ENCODE measurements at regions not wholly inside any gene's neighbourhood (a gene's known extent, or its start where the extent isn't known, plus 50 kb on each side); places are given as distances from the start of the nearest gene placed in this dataset.
"Not testable (repeated sequence)": the region's sequence is repeated elsewhere in the genome, so short reads cannot be mapped to it uniquely, and the experiment has no call there.

DNA sequence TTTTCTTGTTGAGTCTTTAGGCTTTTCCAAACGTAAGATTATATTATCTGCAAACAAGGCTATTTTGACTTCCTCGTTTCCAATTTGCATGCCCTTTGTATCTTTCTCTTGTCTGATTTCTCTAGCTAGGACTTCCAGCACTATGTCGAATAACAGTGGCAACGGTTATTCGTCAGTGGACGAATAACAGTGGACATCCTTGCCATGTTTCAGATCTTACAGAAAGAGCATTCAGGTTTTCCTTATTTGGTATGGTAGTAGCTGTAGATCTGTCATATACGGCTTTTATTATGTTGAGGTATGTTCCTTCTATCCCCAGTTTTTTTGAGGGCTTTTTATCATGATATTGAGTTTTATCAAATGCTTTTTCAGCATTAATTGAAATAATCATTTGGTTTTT is 634.6 kb upstream of the ADGRL3 start:
- DNase-seq, result no peak

DNA sequence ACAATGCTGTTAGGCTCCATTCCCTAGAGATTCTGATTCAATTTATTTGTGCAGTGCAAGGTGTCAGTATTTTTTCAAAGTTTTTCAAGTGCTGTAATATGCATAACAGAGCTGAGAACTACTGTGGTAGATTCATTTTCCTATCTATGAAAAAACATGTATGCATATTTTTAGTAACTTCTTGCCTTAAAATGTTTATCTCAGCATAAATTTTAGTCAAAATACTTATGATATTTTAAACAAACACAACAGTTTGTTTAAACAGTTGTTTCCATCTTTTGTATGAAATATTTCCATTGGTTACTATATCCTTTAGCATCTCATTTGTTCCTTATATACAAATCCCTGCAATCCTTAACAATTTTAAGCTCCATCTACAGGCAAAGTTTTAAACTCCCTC is 624.8 kb upstream of the ADGRL3 start:
- no peak for DNase-seq

DNA sequence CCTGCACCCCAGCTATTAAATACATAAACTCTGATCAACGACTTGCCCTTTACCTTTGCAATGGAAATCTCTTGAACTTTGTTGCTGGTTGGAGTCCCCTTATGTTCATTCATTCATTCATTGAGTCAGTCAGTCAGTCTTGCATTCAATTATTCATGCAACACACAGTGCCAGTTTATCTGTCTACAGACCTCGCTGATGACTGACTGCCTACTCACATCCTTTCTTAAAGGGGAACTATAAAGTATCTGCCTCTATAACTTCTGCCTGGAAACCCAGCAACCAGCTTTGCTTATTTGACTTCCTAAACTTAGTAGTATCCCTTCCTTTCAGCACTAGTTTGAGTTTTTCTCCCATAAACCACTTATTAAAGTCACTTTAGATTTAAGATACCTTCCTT is 620.8 kb upstream of the ADGRL3 start:
- DNase-seq, result no peak

DNA sequence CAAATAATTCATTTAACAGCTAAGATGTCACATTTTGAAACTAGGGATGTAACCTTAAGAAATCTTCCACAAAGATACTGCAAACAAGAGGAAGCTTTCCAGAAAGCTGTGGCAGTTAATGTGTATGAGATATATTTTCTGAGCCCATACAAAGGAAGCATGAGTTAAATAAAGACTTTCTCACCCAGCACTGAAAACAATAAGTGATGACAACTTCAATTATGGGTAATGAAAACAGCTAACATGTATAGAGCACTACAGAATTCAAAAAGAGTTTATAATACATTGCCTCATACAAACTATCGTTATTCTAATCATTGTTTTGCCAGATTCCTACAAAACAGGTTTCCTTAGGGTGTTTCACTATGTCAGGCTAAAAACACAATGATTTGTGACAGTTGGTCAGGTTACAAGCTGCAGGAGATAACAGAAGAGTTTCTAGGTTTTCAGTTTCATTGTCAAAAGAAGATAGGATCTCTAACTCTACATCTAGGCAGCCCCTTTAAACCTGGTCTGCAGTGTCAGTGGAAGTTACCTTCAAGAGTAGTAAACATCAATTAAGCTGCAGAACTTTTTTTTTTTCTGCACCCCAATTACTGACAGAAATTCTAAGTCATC is 618.1 kb upstream of the ADGRL3 start:
- no peak for DNase-seq

DNA sequence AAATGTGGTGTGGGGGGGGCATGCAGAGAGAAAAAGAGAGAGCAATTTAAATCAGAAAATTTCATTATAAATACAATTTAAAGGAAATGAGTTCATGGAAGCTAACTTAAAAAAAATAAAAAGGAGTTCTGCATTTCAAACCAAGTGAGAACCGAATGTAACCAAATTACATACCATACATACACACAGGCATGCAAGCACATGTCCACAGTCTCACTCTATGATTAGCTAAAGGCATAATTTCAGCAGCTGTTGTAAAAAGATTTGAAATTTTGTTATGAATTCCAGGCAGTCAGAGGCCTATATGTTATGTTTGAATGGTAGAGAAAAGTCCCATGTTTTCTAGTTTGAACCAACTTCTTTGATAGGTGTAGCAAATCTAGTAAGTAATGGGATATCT is 611.6 kb upstream of the ADGRL3 start:
- no peak for DNase-seq

DNA sequence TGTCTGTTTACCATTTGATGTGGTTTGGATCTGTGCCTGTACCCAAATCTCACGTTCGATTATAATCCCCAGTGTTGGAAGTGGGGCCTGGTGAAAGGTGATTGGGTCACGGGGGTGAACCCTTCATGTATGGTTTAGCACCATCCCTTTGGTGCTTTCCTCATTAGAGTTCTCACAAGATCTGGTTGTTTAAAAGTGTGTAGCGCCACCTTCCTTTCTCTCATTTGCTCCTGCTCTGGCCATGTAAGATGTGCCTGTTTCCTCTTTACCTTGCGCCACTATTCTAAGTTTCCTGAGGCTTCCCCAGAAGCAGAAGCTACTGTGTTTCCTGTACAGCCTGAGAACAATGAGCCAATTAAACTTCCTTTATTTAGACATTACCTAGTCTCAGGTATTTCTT is 610.7 kb upstream of the ADGRL3 start:
- no peak for DNase-seq

DNA sequence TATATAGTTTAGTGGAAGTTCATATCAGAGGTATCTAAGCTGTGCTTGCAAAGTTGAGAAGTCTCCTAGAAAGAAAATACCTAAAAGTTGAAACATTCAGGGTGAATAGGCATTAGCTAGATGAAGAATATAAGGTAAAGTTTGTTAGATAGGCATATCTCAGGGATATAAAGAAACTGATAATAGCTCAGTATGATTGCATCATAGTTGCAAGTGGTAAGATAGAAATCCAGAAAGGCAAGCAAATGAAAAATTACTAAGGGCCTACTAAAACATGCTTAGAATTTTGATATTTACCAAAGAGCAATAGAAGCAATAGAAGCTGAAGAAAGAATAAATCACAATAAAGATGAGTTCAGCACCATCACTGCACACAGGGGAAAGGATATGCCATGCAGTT is 610.0 kb upstream of the ADGRL3 start:
- no peak for DNase-seq

DNA sequence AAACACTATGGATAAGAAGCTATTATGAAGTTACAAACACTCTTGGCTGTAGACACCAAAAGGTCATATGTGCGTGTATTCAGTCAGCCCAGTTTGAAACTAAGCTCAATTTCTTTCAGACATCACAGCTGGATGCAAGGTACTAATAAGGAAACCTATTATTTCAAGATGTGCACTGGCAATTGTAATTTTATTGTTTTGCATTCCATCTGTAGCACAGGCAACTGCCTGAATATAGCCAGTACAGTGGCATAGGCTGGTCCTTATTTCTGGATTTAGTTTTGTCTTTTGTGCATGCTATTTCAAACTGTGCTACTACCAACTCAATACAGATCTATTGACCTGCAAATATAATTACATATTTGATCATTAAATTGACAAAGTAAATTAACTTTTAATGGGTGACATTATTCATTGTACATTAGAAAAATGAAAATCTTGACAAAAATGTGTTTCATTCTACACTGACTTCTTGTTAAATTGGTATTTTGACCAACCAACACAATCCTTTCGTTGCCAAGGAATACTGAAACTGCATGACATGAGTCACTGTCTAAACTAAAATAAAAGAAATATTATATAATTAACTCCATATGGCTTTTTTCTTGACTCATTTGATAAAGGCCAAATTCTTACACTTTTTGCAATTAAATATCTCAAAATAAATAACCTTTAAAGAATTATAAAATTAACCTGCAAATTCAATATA is 594.3 kb upstream of the ADGRL3 start:
- no peak for DNase-seq

DNA sequence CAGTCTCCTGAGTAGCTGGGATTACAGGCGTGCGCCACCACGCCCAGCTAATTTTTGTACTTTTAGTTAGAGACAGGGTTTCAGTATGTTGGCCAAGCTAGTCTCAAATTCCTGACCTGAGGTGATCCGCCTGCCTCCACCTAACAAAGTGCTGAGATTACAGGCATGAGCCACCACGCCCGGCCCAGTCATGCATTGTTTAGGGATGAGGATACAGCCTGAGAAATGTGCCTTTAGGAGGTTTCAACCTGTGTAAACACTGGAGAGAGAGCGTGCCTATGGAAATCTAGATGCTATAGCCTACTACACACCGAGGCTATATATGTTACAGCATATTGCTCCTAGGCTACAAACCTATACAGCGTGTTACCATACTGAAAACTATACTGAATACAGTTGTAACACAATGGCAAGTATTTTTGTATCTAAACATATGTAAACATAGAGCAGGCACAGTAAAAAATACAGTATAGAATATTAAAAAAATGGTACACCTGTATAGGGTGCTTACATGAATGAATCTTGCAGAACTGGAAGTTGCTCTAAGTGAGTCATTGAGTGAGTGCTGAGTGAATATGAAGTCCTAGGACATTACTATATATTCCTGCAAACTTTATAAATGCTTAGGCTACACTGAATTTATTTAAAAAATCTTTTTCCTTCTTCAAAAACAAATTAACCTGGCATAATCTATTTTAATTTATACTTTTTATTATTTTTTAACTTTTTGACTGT is 588.2 kb upstream of the ADGRL3 start:
- no peak for DNase-seq

DNA sequence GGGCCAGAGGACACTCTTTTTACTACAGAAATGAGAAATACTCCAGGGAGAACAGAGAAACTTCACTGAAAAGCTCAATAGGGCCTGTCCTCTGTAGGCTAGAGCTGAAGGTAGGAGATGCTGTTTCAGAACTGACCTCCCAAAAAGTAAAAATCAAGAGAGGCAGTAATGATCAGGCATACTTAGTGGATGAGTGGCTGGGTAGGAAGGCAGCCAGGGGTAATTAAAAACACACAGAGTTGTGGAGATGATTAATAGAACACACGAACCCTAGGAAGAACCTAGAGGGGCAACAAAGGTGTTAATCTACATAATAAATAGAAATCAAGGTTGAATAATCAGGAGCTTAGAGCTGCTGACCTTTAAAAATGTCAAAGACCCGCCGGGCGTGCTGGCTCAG is 582.4 kb upstream of the ADGRL3 start:
- no peak for DNase-seq

DNA sequence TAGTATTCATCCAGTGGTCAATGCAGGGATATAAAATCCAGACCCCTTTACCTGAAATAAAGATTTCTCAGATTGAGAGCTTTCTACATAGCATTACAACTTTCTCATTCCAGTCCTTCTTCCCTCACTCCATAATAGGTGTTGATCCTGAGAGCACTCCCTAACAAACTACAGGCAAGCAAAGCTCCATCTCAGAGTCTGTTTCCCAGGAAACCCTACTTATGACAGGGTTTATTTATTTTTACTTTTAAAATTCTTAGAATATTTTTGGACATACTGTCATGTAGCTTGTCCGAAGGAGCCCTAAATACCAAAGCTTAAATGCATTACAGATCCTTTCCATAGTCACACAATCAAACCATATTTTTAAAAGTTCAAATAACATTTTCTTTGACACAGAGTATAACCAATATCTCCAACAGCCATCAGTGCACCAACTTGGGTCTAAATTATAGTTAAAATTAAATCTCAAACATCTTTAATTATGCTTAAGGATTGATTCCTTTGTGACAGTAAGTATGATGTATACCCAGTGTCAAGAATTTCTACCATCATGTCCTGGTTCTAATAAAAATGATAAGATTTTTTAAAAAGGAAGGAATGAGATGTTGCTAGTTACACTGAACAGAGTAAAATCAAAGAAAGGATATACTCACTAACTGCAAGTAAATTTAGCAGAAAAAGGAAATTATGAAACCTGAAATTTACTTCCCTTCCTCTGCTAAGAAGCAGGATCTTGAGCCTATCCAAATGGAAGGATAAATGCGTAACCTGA is 580.4 kb upstream of the ADGRL3 start:
- DNase-seq, result no peak

DNA sequence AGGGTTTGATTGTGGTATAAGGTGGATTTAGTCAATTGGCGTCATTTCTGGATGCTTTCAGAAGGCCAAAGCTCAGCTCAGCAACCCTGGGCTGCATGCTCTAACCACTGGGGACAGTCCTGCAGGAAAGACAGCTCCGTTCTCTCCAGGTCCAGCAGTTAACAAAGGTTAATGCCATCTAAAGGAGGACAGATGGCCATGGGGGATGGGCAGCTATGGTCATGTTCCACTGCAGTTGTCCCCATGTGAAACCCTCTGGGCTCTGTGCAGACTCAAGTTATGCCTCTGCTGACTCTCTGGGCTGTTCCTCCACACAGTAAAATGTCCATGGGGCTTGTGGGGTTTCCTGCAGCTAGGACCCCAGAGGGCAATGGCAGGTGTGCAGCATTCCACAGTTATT is 562.1 kb upstream of the ADGRL3 start:
- DNase-seq, result no peak

DNA sequence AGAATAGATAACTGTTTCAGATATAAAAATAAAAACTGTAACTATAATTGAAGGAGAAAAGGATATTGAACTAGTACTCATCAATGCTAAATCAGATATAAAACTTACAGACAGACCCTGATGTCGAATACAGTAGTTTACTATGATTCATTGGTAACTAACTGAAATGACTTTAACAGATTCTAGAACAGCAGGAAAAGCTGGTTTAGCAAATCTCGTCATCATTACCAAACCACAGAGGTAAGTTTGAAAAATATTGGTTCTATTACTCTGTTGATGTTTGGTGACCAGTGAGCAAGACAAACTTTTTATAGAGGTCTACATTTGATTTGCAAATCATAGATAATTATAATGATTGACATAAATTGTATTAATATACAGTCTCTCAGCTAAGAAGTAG is 551.4 kb upstream of the ADGRL3 start:
- no peak for DNase-seq

DNA sequence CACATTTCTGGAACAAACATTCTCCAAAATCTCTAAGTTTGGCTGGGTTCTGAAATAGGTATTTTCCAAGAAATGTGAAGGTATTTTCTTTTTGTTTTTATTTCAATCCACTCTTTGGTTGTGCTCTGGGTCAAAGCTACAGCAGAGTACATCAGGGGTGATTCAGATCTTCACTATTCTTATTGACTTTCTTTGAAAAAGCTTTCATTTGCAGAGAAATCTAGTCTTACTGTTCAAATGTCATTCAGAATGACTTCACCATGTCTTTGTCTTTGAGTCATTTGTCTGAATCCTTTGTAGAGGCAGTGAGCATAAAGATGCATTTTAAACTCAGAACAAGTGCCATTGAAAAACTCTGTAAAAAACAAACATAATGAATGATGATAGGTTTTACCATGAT is 547.2 kb upstream of the ADGRL3 start:
- DNase-seq, result no peak

DNA sequence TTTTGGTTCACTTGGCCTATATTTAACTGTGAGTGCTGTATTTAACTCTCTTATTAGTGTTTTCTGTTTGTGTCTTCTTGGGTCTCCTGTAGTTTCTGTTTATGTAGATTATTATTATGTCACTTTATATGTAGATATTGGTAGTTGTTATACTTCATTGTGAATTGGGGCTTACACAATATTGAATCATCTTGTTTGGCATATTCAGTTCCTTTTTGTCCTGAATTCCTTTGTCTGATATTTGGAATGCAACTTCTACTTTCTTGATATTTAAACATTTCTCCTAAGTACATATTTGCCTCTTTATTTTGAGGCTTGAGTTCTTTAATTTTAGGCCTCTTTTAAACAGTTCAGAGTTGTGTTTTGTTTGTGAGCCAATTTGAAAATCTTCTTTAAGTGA is 544.8 kb upstream of the ADGRL3 start:
- DNase-seq, result no peak

DNA sequence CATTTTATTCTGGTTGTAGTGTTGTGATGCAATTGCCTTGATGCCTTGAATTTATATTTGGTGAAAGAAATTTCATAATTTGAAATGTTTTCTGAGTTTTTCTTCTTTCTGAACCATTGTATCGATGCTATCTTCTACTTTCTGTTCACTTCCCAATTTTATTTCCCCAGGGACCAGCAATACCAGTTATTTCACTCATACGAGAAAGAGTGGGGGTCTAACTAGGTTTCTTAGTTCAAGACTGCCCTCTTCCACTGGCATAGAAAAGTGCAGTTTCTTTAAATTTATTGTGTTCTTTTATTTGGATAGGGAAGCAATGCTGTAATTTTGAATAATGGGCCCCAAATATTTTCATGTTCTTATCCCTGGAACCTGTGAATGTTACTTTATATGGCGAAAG is 544.0 kb upstream of the ADGRL3 start:
- DNase-seq, result no peak

DNA sequence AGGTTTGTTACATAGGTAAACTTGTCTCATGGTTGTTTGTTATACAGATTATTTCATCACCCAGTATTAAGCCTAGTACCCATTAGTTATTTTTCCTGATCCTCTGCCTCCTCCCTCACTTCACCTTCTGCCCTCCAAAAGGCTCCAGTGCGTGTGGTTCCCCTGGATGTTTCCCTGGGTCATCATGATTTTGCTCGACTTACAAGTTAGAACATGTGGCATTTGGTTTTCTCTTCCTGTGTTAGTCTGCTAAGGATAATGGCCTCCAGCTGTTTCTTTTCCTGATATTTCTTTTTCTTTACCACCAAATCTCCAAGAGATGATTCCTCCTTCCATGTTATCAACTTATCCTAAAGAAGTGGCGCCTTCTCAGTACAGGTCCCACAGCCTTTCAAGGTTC is 543.1 kb upstream of the ADGRL3 start:
- no peak for DNase-seq

DNA sequence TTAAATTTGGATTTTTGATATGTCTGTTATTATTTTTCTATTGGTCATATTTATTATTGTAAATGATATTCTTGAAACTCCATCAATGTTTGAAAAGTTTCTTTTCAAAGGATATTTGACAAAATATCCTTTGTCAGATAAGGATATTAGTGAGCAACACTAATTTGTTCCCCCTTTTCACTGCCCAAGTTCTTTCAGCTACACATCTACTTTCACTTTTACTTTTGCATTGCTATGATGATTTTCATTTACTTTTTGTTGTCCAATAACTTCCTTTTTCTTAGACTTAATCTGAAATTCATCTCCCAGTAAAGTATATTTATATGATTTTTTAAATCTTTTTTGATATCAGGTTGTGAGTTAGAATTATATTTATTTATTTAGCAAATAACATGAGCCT is 542.3 kb upstream of the ADGRL3 start:
- DNase-seq, result no peak

DNA sequence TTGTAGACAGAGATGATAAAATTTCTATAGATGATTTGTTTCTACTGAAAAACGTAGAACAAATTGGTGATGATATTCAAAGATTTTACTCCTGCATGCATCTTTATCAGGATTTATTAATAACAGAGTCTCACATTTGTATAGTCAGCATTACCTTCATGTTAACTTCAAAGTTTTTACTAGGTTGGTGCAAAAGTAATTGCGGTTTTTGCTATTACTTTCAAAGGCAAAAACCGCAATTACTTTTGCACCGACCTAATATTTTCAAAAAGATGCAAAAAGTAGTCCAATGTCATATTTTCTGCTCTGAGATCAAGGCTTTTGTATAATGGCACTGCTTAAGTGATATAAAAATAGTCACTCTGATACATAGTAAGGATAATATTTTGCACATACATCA is 536.4 kb upstream of the ADGRL3 start:
- DNase-seq, result no peak

DNA sequence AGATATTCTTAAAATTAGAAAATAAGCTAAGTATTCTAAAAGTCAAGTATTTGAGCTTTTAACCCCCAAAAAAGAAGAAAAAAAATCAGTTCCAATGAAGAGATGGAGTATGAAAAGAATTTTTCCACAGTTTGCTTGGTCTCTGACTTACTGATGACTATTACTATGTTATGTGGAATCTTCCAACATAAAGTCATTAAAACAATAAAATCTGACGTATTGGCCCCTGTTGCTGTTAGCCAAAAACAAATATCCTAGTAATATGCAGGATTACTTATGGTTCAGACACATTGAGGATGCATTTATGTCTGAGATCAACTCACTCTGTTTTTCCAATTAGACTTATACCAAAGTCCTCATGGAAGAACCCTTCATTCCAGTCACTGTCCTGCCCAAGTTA is 517.2 kb upstream of the ADGRL3 start:
- DNase-seq, result no peak

DNA sequence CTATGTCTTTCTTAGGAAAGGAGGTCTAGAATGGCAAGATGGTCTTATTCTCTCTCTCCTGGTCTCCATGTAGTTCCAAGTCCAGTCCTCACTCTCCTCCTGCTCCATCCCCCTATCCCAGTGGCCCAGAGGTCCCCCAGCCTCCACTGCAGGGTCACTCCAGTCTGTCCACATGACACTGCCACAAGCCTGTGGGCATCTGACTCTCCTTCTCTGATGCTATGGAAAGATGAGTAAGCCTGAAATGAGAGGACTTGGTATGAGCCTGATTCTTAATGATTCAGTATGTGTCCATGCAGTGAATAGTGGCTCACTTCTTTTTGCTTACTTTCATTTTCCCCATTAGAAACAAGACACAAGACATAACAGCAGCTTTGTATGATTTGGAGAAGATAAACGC is 516.8 kb upstream of the ADGRL3 start:
- no peak for DNase-seq

DNA sequence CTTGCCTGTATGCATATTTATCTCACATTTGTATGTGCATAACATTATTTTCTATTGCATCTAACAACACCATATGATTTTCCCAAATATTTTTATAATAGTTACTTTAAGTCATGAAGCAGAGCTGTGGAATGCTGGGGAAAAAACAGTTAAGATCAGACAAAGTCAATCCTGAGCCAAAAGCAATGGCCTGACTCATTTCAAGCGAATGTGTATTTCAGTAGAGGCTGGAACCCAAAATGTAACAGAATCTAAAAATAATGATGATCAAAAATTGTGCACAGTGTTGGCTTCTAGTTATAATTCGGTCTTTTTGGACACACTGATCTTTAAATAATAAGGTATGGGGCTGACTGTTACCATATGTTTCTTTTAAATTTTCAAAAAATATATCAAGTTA is 516.2 kb upstream of the ADGRL3 start:
- no peak for DNase-seq

DNA sequence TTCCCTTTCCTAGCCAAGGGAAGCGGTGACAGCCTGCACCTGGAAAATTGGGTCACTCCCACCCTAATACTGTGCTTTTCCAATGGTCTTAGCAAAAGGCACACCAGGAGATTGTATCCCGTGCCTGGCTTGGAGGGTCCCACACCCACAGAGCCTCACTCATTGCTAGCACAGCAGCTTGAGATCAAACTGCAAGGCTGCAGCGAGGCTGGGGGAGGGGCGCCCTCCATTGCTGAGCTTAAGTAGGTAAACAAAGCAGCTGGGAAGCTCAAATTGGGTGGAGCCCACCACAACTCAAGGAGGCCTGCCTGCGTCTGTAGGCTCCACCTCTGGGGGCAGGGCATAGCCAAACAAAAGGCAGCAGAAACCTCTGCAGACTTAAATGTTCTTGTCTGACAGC is 504.1 kb upstream of the ADGRL3 start:
- DNase-seq, result not testable (repeated sequence)

DNA sequence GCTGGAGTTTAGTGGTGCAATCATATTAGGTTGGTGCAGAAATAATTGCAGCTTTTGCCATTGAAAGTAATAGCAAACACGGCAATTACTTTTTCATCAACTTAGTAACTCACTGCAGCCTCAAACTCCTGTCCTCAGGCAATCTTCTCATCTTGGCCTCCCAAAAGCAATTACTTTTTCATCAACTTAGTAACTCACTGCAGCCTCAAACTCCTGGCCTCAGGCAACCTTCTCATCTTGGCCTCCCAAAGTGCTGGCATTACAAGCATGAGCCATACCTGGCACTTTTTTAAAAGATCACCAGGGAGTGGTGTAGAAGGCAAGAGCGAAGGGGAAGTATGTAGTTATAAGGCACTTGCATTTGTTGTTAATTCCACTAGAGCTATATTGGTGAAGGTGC is 491.1 kb upstream of the ADGRL3 start:
- no peak for DNase-seq

Measured in 8988T (cell line).